Gastroesophageal sphincter (tissue), 4 donors: ENCODE measurements at regions not wholly inside any gene's neighbourhood (a gene's known extent, or its start where the extent isn't known, plus 50 kb on each side); places are given as distances from the start of the nearest gene placed in this dataset.
A peak's percentile ranks its signal among the peaks of the same experiment; 100 is the strongest.
"Not testable (repeated sequence)": the region's sequence is repeated elsewhere in the genome, so short reads cannot be mapped to it uniquely, and the experiment has no call there.

Experiments used
- ATAC-seq: fragments of 150-250 bp; one replicate; pipeline ENCODE4 v1.9.1; 2016; ENCODE audit warnings: mild to moderate bottlenecking, moderate library complexity
- H3K27ac ChIP-seq, 4 donors: fragments of 200-600 bp; sonication (generic) in 3 of 4; 1 replicate in 3 of 4; 2 replicates in 1 of 4; pipeline ENCODE4 v1.5.1; 2016 to 2019
- H3K27me3 ChIP-seq: fragments of 200-600 bp; sonication (generic); one replicate; pipeline ENCODE4 v1.5.1; 2019
- H3K36me3 ChIP-seq, 2 donors: fragments of 200-600 bp; sonication (generic); one replicate each; pipeline ENCODE4 v1.5.1; 2019; ENCODE audit warnings: control low read depth in 1 of 2
- H3K4me1 ChIP-seq, 3 donors: fragments of 200-600 bp; sonication (generic); 1 replicate in 2 of 3; 2 replicates in 1 of 3; pipeline ENCODE4 v1.5.1; 2016 to 2019; ENCODE audit warnings: control low read depth in 2 of 3
- H3K4me3 ChIP-seq, 2 donors: fragments of 200-600 bp; sonication (generic); one replicate each; pipeline ENCODE4 v1.5.1; 2019; ENCODE audit warnings: mild to moderate bottlenecking in 1 of 2, moderate library complexity in 1 of 2
- H3K9me3 ChIP-seq, 3 donors: fragments of 200-600 bp; sonication (generic); one replicate each; pipeline ENCODE4 v1.5.1; 2017 to 2019; ENCODE audit warnings: control low read depth in 2 of 3
- EP300 ChIP-seq: sonication (generic); formaldehyde crosslinking; IDR thresholded peaks from one replicate; pipeline ENCODE4 v1.6.1; 2017; ENCODE audit warnings: antibody characterized with exemption, mild to moderate bottlenecking
- POLR2A ChIP-seq, 2 donors: fragments of 450-650 bp; IDR thresholded peaks; one replicate each; pipeline ENCODE4 v1.6.1; 2017; ENCODE audit warnings: antibody characterized with exemption in 2 of 2, mild to moderate bottlenecking in 2 of 2, moderate library complexity in 1 of 2
- POLR2AphosphoS5 ChIP-seq: sonication (generic); formaldehyde crosslinking; IDR thresholded peaks from one replicate; pipeline ENCODE4 v1.6.1; 2017; ENCODE audit warnings: antibody characterized with exemption
- whole genome bisulfite sequencing, 2 donors: methylation state at CpG; one replicate each; pipeline ENCODE4 v1.1.5; 2018; ENCODE audit warnings: low coverage in 1 of 2; 5-methylcytosine and 5-hydroxymethylcytosine counted together
- TF ChIP-seq, protein P1 (sequence below), 4 experiments: fragments of 200-600 bp in 2 of 4; fragments of 450-650 bp in 2 of 4; sonication (generic) in 1 of 4; IDR thresholded peaks; one replicate each; pipeline ENCODE4 v1.5.1; 2017 to 2019; ENCODE audit warnings: antibody characterized with exemption in 4 of 4, mild to moderate bottlenecking in 2 of 4, moderate library complexity in 2 of 4

DNA sequence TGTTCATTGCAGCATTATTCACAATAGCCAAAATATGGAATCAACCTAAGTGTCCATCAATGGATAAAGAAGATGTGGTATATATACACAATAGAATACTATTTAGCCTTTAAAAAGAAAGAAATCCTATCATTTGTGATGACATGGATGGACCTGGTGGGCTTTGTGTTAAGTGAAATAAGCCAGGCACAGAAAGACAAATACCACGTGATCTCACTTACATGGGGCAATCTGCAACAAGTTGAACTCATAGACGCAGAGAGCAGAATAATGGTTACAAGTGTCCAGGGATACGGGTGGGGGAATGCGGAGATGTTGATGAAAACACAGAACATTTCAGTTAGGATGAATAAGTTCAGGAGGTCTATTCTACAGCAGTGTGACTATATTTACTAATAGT, 66.4 kb upstream of the ALDH1B1 start:
- Histone ChIP-seq H3K27me3 (no peaks in the 10 kb centered on the region), H3K27ac (no peak overlapping the region), H3K4me1 (no peaks in the 10 kb centered on the region), H3K4me3 (no peak overlapping the region), H3K36me3 (no peaks in the 10 kb centered on the region), H3K9me3 (no peaks in the 10 kb centered on the region)
- no peak for ATAC-seq
- TF ChIP-seq, protein P1, sequence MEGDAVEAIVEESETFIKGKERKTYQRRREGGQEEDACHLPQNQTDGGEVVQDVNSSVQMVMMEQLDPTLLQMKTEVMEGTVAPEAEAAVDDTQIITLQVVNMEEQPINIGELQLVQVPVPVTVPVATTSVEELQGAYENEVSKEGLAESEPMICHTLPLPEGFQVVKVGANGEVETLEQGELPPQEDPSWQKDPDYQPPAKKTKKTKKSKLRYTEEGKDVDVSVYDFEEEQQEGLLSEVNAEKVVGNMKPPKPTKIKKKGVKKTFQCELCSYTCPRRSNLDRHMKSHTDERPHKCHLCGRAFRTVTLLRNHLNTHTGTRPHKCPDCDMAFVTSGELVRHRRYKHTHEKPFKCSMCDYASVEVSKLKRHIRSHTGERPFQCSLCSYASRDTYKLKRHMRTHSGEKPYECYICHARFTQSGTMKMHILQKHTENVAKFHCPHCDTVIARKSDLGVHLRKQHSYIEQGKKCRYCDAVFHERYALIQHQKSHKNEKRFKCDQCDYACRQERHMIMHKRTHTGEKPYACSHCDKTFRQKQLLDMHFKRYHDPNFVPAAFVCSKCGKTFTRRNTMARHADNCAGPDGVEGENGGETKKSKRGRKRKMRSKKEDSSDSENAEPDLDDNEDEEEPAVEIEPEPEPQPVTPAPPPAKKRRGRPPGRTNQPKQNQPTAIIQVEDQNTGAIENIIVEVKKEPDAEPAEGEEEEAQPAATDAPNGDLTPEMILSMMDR (IDR thresholded peaks at IDR 0.05), result no peak
- TF ChIP-seq EP300, result no peak
- no peak for TF ChIP-seq POLR2A (IDR thresholded peaks at IDR 0.05)
- no peak for TF ChIP-seq POLR2AphosphoS5
- 82 to 83% methylated on average over 4 of the region's 4 CpGs for WGBS, 2 donors

DNA sequence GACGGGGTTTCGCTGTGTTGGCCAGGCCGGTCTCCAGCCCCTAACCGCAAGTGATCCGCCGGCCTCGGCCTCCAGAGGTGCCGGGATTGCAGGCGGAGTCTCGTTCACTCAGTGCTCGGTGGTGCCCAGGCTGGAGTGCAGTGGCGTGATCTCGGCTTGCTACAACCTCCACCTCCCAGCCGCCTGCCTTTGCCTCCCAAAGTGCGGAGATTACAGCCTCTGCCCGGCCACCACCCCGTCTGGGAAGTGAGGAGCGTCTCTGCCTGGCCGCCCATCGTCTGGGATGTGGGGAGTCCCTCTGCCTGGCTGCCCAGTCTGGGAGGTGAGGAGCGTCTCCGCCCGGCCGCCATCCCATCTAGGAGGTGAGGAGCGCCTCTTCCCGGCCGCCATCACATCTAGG, 68.3 kb upstream of the ALDH1B1 start:
- H3K9me3 ChIP-seq, H3K36me3 ChIP-seq, H3K27ac ChIP-seq, H3K4me3 ChIP-seq, ATAC-seq, H3K27me3 ChIP-seq, H3K4me1 ChIP-seq: not testable (repeated sequence)
- WGBS, 2 donors, result no CpG with 5 or more reads among the region's 27 CpGs

DNA sequence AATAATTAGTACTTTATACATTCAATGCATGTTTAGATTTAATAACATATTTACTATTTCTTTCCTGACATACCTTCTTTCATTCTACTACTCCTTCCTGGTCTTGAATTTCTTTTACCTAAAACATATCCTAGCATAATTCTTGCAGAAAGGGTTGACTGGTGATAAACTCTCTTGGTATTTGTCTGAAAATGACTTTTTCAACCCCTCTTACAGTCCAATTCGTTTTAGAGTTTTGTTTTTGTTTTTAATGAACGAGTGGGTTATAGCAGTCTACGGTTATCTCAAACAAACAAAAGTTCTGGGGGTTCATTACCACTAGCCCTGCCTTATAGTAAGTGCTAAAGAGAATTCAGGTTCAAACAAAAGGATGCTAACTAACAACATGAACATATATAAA, 69.6 kb upstream of the ALDH1B1 start:
- 78 to 97% methylated on average over 2 to 3 of the region's 3 CpGs for WGBS, 2 donors
- H3K9me3 ChIP-seq, result no peaks in the 10 kb centered on the region
- no peak for ATAC-seq
- TF ChIP-seq POLR2AphosphoS5, result no peak
- TF ChIP-seq, protein P1 (IDR thresholded peaks at IDR 0.05), result no peak
- TF ChIP-seq EP300, result no peak
- no peak for TF ChIP-seq POLR2A (IDR thresholded peaks at IDR 0.05)
- no peak overlapping the region for H3K27ac ChIP-seq
- H3K27me3 ChIP-seq, result no peaks in the 10 kb centered on the region
- H3K4me3 ChIP-seq, result no peak overlapping the region
- H3K4me1 ChIP-seq, result peaks cover 0 to 13% (median 5%) of the 10 kb centered on the region in 3 donors
- H3K36me3 ChIP-seq, result no peaks in the 10 kb centered on the region

DNA sequence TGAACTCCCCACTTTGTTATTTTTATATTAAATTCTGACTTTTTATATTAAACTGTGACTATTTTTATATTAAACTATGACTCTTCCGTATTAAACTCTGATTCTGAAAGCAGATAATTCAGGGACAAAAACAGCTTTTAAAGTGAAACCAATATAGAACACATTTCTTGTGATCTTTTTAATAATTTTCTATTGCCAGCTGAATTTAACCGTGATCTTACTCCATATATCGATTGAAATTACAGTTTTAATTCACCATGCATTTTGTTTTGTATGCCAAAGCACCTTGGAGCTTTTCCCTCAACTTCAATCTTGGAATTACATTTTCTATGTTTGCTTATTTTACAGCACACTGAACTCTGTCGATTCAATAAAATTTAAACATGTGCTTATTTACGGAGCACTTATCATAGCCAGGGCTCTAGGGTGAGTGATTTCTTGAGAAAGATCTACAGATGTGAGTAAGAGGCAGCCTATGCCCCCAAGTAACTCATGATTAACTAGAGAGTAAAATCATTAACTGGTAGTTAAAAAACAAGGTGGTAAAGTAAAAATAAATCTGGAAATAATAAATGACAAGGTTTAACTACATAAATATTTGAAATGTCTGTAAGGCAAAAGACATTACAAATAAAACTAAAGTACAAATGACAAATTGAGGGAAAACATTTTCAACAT, 72.9 kb upstream of the ALDH1B1 start:
- Histone ChIP-seq H3K27me3 (no peaks in the 10 kb centered on the region), H3K4me3 (peak overlapping the region in 1 of 2 donors; percentile 8), H3K27ac (peak overlapping the region in 3 of 4 donors; percentile 64 to 66 (median 65)), H3K4me1 (peaks cover 0 to 13% (median 5%) of the 10 kb centered on the region in 3 donors), H3K9me3 (no peaks in the 10 kb centered on the region), H3K36me3 (no peaks in the 10 kb centered on the region)
- TF ChIP-seq EP300 (no peak), POLR2A (IDR thresholded peaks at IDR 0.05) (no peak), POLR2AphosphoS5 (no peak)
- TF ChIP-seq, protein P1 (IDR thresholded peaks at IDR 0.05), result no peak
- 30 to 35% methylated on average over 5 of the region's 5 CpGs for WGBS, 2 donors
- ATAC-seq, result no peak

GRCh38 chr9:38318759-38319495, 73.6 kb upstream of the ALDH1B1 start:
- Histone ChIP-seq H3K36me3 (no peaks in the 10 kb centered on the region), H3K4me3 (peak overlapping the region in 1 of 2 donors; percentile 8), H3K4me1 (peaks cover 0 to 13% (median 5%) of the 10 kb centered on the region in 3 donors), H3K27ac (peak overlapping the region in 3 of 4 donors; percentile 64 to 66 (median 65)), H3K9me3 (no peaks in the 10 kb centered on the region), H3K27me3 (no peaks in the 10 kb centered on the region)
- ATAC-seq, result peak; percentile 22
- 6 to 18% methylated on average over 9 to 12 of the region's 13 CpGs for WGBS, 2 donors
- no peak for TF ChIP-seq EP300
- TF ChIP-seq, protein P1 (IDR thresholded peaks at IDR 0.05), result no peak
- no peak for TF ChIP-seq POLR2A (IDR thresholded peaks at IDR 0.05)
- TF ChIP-seq POLR2AphosphoS5, result no peak
